ENCODE measurements at regions not wholly inside any gene's neighbourhood (a gene's known extent, or its start where the extent isn't known, plus 50 kb on each side); places are given as distances from the start of the nearest gene placed in this dataset.

GRCh38 chr5:145118127-145118526 is 717.0 kb downstream of the PRELID2 start:
- TF ChIP-seq, protein P1, sequence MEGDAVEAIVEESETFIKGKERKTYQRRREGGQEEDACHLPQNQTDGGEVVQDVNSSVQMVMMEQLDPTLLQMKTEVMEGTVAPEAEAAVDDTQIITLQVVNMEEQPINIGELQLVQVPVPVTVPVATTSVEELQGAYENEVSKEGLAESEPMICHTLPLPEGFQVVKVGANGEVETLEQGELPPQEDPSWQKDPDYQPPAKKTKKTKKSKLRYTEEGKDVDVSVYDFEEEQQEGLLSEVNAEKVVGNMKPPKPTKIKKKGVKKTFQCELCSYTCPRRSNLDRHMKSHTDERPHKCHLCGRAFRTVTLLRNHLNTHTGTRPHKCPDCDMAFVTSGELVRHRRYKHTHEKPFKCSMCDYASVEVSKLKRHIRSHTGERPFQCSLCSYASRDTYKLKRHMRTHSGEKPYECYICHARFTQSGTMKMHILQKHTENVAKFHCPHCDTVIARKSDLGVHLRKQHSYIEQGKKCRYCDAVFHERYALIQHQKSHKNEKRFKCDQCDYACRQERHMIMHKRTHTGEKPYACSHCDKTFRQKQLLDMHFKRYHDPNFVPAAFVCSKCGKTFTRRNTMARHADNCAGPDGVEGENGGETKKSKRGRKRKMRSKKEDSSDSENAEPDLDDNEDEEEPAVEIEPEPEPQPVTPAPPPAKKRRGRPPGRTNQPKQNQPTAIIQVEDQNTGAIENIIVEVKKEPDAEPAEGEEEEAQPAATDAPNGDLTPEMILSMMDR (IDR thresholded peaks at IDR 0.05; ENCODE audit: insufficient read depth, low read depth, low read length) = no peak
- TF ChIP-seq EZH2 (IDR thresholded peaks at IDR 0.05; ENCODE audit: insufficient read depth, low read length) = no peak

Data from astrocyte (in vitro differentiated cells and primary cell).